Lower lobe of right lung (tissue), 2 donors: ENCODE measurements at regions not wholly inside any gene's neighbourhood (a gene's known extent, or its start where the extent isn't known, plus 50 kb on each side); places are given as distances from the start of the nearest gene placed in this dataset.

ENCODE experiments used
- ATAC-seq, 2 donors: fragments of 200-7000 bp; cut with Tn5 transposase; one replicate each; pipeline ENCODE4 v1.9.1; 2020 to 2022; ENCODE audit warnings: mild to moderate bottlenecking in 2 of 2, moderate library complexity in 2 of 2
- DNase-seq: peaks from one replicate; pipeline ENCODE4 v3.0.0-alpha.2; 2020
- H3K27ac ChIP-seq: fragments of 200-600 bp; one replicate; pipeline ENCODE4 v1.8.0; 2022
- H3K27me3 ChIP-seq: fragments of 200-600 bp; one replicate; pipeline ENCODE4 v1.8.0; 2022; ENCODE audit warnings: low read depth
- H3K36me3 ChIP-seq: fragments of 200-600 bp; one replicate; pipeline ENCODE4 v1.8.0; 2022; ENCODE audit warnings: mild to moderate bottlenecking
- H3K4me1 ChIP-seq: fragments of 200-600 bp; one replicate; pipeline ENCODE4 v1.8.0; 2022
- H3K4me3 ChIP-seq: fragments of 200-600 bp; one replicate; pipeline ENCODE4 v1.8.0; 2022; ENCODE audit warnings: mild to moderate bottlenecking
- H3K9me3 ChIP-seq: fragments of 200-600 bp; one replicate; pipeline ENCODE4 v1.8.0; 2022
- intact Hi-C: fragments of 100-400 bp; cut with DNase I; formaldehyde crosslinking; loops from one replicate; pipeline ENCODE4 v1.11.0; 2022
- TF ChIP-seq, protein P1 (sequence below): fragments of 200-600 bp; IDR thresholded peaks from one replicate; pipeline ENCODE4 v1.8.0; 2022; ENCODE audit warnings: antibody characterized with exemption, mild to moderate bottlenecking
- donor health status: DM: no; HTN: yes; CAD: no; lungs with severe emphysema.

GRCh38 chr12:88638388-88638787, 58.1 kb upstream of the KITLG start:
- H3K36me3 ChIP-seq = no peaks in the 10 kb centered on the region
- H3K9me3 ChIP-seq = no peaks in the 10 kb centered on the region
- TF ChIP-seq, protein P1, sequence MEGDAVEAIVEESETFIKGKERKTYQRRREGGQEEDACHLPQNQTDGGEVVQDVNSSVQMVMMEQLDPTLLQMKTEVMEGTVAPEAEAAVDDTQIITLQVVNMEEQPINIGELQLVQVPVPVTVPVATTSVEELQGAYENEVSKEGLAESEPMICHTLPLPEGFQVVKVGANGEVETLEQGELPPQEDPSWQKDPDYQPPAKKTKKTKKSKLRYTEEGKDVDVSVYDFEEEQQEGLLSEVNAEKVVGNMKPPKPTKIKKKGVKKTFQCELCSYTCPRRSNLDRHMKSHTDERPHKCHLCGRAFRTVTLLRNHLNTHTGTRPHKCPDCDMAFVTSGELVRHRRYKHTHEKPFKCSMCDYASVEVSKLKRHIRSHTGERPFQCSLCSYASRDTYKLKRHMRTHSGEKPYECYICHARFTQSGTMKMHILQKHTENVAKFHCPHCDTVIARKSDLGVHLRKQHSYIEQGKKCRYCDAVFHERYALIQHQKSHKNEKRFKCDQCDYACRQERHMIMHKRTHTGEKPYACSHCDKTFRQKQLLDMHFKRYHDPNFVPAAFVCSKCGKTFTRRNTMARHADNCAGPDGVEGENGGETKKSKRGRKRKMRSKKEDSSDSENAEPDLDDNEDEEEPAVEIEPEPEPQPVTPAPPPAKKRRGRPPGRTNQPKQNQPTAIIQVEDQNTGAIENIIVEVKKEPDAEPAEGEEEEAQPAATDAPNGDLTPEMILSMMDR = no peak
- H3K27me3 ChIP-seq = no peaks in the 10 kb centered on the region
- no peak for ATAC-seq
- no peak overlapping the region for H3K27ac ChIP-seq
- H3K4me3 ChIP-seq = no peak overlapping the region
- H3K4me1 ChIP-seq = peaks cover 7% of the 10 kb centered on the region
- intact Hi-C loops = no loop called here
- DNase-seq = no peak

- H3K9me3 ChIP-seq = no peaks in the 10 kb centered on the region
- no peak overlapping the region for H3K4me3 ChIP-seq
- intact Hi-C loops = no loop called here
- no peaks in the 10 kb centered on the region for H3K27me3 ChIP-seq
- no peak for ATAC-seq
- DNase-seq = no peak
- TF ChIP-seq, protein P1 = no peak
- H3K27ac ChIP-seq = no peak overlapping the region
- no peaks in the 10 kb centered on the region for H3K36me3 ChIP-seq
- H3K4me1 ChIP-seq = no peaks in the 10 kb centered on the region
These were observed 53.7 kb upstream of the KITLG start for GRCh38 chr12:88634008-88634407.

- no peak overlapping the region for H3K4me3 ChIP-seq
- H3K9me3 ChIP-seq = no peaks in the 10 kb centered on the region
- H3K4me1 ChIP-seq = no peaks in the 10 kb centered on the region
- no peak for ATAC-seq
- no peak overlapping the region for H3K27ac ChIP-seq
- TF ChIP-seq, protein P1 = no peak
- no peak for DNase-seq
- no peaks in the 10 kb centered on the region for H3K27me3 ChIP-seq
- H3K36me3 ChIP-seq = no peaks in the 10 kb centered on the region
- intact Hi-C loops = no loop called here
These were observed 53.0 kb upstream of the KITLG start for GRCh38 chr12:88633312-88633711.

DNA sequence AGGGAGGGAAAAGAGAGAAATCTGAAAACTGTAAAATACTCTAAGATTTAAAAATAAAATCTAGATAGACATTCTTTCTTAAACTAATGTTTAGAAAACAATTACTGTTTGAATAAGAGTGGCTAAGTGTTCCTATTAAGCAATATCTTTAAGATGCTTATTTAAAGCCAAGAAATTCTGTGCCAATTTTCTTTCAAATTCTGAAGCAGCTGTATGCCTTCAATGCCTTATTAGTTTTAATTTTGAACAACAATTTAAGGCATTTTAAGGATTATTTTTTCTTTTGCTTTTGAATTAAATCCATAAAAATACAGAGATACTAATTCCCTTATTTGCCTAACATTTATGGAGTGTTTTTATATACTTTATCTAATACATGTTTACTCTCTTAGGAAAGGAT, 50.3 kb upstream of the KITLG start:
- no peak overlapping the region for H3K4me3 ChIP-seq

More for the DNA sequence above, 50.3 kb upstream of the KITLG start:
- TF ChIP-seq, protein P1 = no peak
- no peaks in the 10 kb centered on the region for H3K4me1 ChIP-seq
- no peaks in the 10 kb centered on the region for H3K27me3 ChIP-seq
- H3K27ac ChIP-seq = no peak overlapping the region
- no peaks in the 10 kb centered on the region for H3K36me3 ChIP-seq
- DNase-seq (no peak), ATAC-seq (no peak)
- intact Hi-C loops = no loop called here
- H3K9me3 ChIP-seq = no peaks in the 10 kb centered on the region
